Activated T-helper 17 cell treated with anti-CD3 and anti-CD28 coated beads, Interleukin-2, amount 50 U/mL, for 72 hours (primary cell): ENCODE measurements at regions not wholly inside any gene's neighbourhood (a gene's known extent, or its start where the extent isn't known, plus 50 kb on each side); places are given as distances from the start of the nearest gene placed in this dataset.

Experiments used
- ATAC-seq: fragments of 150-1000 bp; cut with Tn5 transposase; replicated peaks from 2 replicates; pipeline ENCODE4 v1.10.0; 2021; ENCODE audit warnings: mild to moderate bottlenecking, moderate library complexity
- H3K27ac Mint-ChIP-seq: one replicate; pipeline ENCODE4 v1.8.0; 2022; ENCODE audit warnings: mixed read lengths
- H3K27me3 Mint-ChIP-seq: one replicate; pipeline ENCODE4 v1.8.0; 2022; ENCODE audit warnings: mixed read lengths
- H3K36me3 Mint-ChIP-seq: one replicate; pipeline ENCODE4 v1.8.0; 2022; ENCODE audit warnings: low read depth, mild to moderate bottlenecking, mixed read lengths
- H3K4me1 Mint-ChIP-seq: one replicate; pipeline ENCODE4 v1.8.0; 2022; ENCODE audit warnings: mixed read lengths
- H3K4me3 Mint-ChIP-seq: one replicate; pipeline ENCODE4 v1.8.0; 2022; ENCODE audit warnings: mild to moderate bottlenecking, mixed read lengths
- H3K9me3 Mint-ChIP-seq: one replicate; pipeline ENCODE4 v1.8.0; 2022; ENCODE audit warnings: mixed read lengths

GRCh38 chr7:85773116-85773728 is 586.4 kb upstream of the SEMA3D start:
- no peaks in the 10 kb centered on the region for H3K36me3 Mint-ChIP-seq
- H3K9me3 Mint-ChIP-seq, result no peaks in the 10 kb centered on the region
- no peak for ATAC-seq
- H3K27ac Mint-ChIP-seq, result no peak overlapping the region
- H3K27me3 Mint-ChIP-seq, result no peaks in the 10 kb centered on the region
- H3K4me3 Mint-ChIP-seq, result no peak overlapping the region
- H3K4me1 Mint-ChIP-seq, result no peaks in the 10 kb centered on the region

DNA sequence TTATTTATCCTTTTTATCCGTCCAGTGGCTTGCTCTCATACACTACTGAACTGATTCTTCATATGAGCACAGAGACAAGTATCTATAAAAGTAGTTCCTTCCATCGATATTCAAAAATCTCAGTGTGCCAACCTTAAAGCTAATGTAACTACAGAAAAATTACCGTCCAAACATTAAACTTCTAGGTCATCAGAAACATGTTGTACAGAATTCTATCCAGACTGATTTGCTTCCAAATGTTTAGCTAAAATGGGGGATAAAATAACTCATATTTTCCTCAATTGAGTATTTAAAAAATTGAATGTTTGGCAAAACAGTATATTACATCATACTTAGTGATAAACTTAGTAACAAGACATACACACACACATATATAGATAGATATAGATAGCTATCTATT is 584.7 kb upstream of the SEMA3D start:
- Mint-ChIP-seq H3K4me1 (no peaks in the 10 kb centered on the region), H3K27ac (no peak overlapping the region)
- no peak for ATAC-seq

DNA sequence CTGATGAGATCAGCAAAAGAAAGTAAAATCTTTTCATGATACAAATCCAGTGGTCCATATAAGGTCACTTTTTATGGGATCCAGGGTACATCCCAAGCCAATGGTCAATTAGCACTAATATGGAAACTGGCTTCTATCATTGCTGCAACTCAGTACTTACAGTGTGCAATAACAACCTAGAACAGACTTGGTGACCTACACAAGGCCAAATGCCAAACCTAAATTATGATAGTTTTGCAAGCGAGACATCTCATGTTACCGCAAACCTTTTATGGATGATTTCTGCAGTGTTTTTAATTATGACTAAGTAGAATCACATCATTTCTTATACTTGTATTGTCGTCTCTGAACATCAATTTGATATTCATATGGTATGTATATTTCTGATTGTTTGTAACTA is 583.5 kb upstream of the SEMA3D start:
- H3K9me3 Mint-ChIP-seq, result no peaks in the 10 kb centered on the region
- no peaks in the 10 kb centered on the region for H3K36me3 Mint-ChIP-seq
- H3K4me1 Mint-ChIP-seq, result no peaks in the 10 kb centered on the region

More for the DNA sequence above, 584.7 kb upstream of the SEMA3D start:
- no peaks in the 10 kb centered on the region for H3K27me3 Mint-ChIP-seq
- H3K36me3 Mint-ChIP-seq, result no peaks in the 10 kb centered on the region
- no peak overlapping the region for H3K4me3 Mint-ChIP-seq
- H3K9me3 Mint-ChIP-seq, result no peaks in the 10 kb centered on the region

GRCh38 chr7:85765698-85766298 is 578.9 kb upstream of the SEMA3D start:
- Mint-ChIP-seq H3K9me3 (no peaks in the 10 kb centered on the region), H3K36me3 (no peaks in the 10 kb centered on the region), H3K4me3 (no peak overlapping the region), H3K27ac (no peak overlapping the region), H3K4me1 (no peaks in the 10 kb centered on the region), H3K27me3 (no peaks in the 10 kb centered on the region)
- ATAC-seq, result no peak

More for the DNA sequence above, 583.5 kb upstream of the SEMA3D start:
- ATAC-seq, result no peak
- no peak overlapping the region for H3K4me3 Mint-ChIP-seq
- H3K27ac Mint-ChIP-seq, result no peak overlapping the region
- H3K27me3 Mint-ChIP-seq, result no peaks in the 10 kb centered on the region

DNA sequence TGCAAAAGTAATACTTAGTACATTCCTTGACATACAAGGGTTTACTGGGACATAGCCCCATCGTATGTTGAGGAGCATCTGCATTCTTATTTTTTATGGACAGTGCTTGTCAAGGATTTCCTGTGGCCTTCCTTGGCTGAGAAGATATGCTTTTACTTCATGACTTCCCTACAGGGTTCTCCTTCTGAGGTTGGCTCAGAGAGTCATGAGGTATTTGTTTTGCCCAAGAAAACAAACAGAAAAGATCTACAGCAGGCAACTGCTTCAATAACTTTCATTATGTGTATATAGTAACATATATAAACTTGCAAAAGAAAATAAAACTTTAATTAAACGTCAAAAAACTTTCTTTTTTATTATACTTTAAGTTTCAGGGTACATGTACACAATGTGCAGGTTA is 577.2 kb upstream of the SEMA3D start:
- Mint-ChIP-seq H3K27ac (no peak overlapping the region), H3K27me3 (no peaks in the 10 kb centered on the region), H3K36me3 (no peaks in the 10 kb centered on the region), H3K4me1 (no peaks in the 10 kb centered on the region), H3K9me3 (peaks cover 3% of the 10 kb centered on the region), H3K4me3 (no peak overlapping the region)
- ATAC-seq, result no peak

DNA sequence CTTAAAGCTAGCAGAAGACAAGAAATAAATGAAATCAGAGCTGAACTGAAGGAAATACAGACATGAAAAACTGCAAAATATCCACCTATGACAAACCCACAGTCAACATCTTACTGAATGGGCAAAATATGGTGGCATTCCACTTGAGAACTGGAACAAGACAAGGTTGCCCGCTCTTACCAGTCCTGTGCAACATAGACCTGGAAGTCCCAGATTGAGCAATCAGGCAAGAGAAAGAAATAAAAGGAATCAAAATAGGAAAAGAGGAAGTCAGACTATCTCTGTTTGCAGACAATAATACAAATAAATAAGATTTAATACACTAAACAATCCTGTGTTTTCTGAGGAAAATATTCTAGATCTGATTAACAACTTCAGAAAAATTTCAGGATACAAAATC is 570.5 kb upstream of the SEMA3D start:
- no peaks in the 10 kb centered on the region for H3K36me3 Mint-ChIP-seq
- H3K9me3 Mint-ChIP-seq, result peaks cover 14% of the 10 kb centered on the region
- no peaks in the 10 kb centered on the region for H3K4me1 Mint-ChIP-seq
- ATAC-seq, result no peak
- H3K27ac Mint-ChIP-seq, result no peak overlapping the region
- H3K4me3 Mint-ChIP-seq, result no peak overlapping the region
- H3K27me3 Mint-ChIP-seq, result no peaks in the 10 kb centered on the region

DNA sequence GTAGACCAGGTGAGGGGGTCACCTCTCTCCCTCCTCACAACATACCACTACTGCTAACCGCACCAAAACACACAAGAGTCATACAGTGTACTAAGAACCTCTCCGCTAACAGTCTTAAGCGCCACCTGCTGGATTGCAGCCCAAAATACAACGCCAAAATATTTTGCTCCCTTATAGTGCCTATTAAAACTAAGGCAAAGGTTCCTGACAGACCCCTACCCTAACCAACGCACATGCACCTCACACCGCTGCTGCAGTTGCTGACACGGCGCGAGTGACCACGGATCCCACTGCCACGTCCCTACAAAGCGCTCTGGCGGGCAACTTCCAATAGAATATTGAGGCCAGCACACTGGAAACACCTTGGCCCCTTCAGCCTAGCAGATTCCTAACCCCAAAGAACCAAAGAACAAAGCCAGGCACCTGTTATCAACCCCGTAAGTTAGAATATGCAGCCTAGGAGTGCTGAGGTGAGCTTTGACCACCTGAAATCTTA is 563.6 kb upstream of the SEMA3D start:
- Mint-ChIP-seq H3K27ac (no peak overlapping the region), H3K4me1 (no peaks in the 10 kb centered on the region), H3K27me3 (no peaks in the 10 kb centered on the region), H3K4me3 (no peak overlapping the region), H3K36me3 (no peaks in the 10 kb centered on the region), H3K9me3 (peaks cover 17% of the 10 kb centered on the region)
- no peak for ATAC-seq

DNA sequence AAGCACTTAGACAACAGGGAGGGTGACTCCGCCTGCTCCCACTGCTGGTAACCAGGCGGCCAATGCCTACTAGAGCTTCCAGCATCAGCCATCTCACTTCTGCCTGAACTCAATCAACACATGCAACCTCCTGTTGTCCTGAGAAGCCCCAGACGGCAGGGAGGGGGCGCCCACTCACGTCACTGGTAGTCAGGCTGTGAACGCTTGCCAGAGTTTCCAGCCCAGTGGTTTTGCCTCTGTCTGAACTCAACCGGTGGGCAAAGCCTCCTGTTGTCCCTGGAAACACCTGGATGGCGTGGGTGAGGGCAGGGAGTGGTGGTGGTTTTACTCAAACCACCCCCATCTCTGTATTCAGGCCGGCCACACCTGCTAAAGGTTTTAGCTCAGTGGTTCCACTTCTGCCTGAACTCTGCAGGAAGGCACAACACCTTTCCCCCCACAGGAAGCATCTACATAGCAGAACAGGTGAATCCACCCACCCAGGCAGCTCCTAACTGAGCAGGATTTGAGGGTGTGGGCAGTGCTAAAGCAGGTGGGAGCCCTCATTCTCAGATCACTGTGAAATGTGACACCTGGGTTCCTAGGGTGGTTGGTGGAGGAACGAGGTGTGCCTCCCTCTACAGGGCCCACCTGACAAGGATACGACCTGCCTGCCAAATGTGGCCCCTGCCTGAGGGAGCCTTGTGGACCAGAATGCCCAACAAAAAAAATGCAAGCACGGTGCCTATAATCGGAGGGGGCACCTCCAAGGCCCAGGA is 563.0 kb upstream of the SEMA3D start:
- ATAC-seq, result no peak

GRCh38 chr7:85748861-85749260 is 562.0 kb upstream of the SEMA3D start:
- Mint-ChIP-seq H3K4me3 (no peak overlapping the region), H3K4me1 (no peaks in the 10 kb centered on the region), H3K27me3 (no peaks in the 10 kb centered on the region), H3K36me3 (no peaks in the 10 kb centered on the region), H3K27ac (no peak overlapping the region), H3K9me3 (peaks cover 8% of the 10 kb centered on the region)
- no peak for ATAC-seq

More for the DNA sequence above, 563.0 kb upstream of the SEMA3D start:
- no peaks in the 10 kb centered on the region for H3K4me1 Mint-ChIP-seq
- H3K9me3 Mint-ChIP-seq, result peaks cover 12% of the 10 kb centered on the region
- H3K4me3 Mint-ChIP-seq, result no peak overlapping the region
- no peak overlapping the region for H3K27ac Mint-ChIP-seq
- no peaks in the 10 kb centered on the region for H3K36me3 Mint-ChIP-seq
- H3K27me3 Mint-ChIP-seq, result no peaks in the 10 kb centered on the region

DNA sequence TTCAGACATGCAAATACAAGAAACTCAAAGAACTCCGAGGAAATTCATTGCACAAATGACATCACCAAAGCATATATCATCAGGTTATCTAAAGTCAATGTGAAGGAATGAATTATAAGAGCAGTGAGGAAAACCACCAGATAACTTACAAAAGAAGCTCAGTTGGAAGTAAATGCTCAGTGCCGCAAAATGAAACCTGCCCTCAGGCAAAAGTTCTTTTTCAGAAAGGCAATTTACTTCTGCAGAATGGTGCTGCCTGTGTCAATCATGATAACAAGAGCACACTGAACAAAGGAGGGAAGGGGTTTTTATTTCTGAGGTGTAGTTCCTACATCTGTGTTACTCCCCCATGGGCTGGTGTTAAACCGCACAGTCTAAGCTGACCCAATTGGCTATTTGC is 550.6 kb upstream of the SEMA3D start:
- no peak overlapping the region for H3K27ac Mint-ChIP-seq
- H3K9me3 Mint-ChIP-seq, result peaks cover 27% of the 10 kb centered on the region
- no peak overlapping the region for H3K4me3 Mint-ChIP-seq
- no peak for ATAC-seq
- no peaks in the 10 kb centered on the region for H3K27me3 Mint-ChIP-seq
- no peaks in the 10 kb centered on the region for H3K4me1 Mint-ChIP-seq
- H3K36me3 Mint-ChIP-seq, result no peaks in the 10 kb centered on the region

DNA sequence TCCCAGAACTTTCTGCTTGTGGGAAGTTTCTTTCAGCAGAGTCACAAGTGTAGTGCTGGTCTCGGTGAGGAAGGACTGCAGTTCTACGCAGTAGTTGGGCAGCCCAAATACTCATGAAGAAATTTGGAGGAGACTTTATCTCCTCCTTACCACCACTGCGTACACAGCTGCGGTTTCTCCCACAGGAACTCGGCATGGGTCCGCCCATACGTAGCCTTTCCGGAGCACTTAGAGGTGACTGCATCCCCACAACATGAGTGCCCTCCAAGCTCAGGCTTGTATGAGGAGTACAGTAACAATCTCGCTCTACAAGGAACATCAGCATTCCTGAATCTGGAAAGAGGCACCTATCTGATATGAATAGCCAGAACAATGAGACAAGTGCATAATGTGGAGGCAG is 549.2 kb upstream of the SEMA3D start:
- Mint-ChIP-seq H3K4me1 (no peaks in the 10 kb centered on the region), H3K36me3 (no peaks in the 10 kb centered on the region), H3K9me3 (peaks cover 32% of the 10 kb centered on the region), H3K27me3 (no peaks in the 10 kb centered on the region), H3K4me3 (no peak overlapping the region), H3K27ac (no peak overlapping the region)
- no peak for ATAC-seq

GRCh38 chr7:85734823-85735222 is 548.0 kb upstream of the SEMA3D start:
- H3K4me1 Mint-ChIP-seq, result no peaks in the 10 kb centered on the region
- ATAC-seq, result no peak
- H3K9me3 Mint-ChIP-seq, result peaks cover 31% of the 10 kb centered on the region
- no peaks in the 10 kb centered on the region for H3K36me3 Mint-ChIP-seq
- no peaks in the 10 kb centered on the region for H3K27me3 Mint-ChIP-seq
- H3K27ac Mint-ChIP-seq, result no peak overlapping the region
- no peak overlapping the region for H3K4me3 Mint-ChIP-seq

DNA sequence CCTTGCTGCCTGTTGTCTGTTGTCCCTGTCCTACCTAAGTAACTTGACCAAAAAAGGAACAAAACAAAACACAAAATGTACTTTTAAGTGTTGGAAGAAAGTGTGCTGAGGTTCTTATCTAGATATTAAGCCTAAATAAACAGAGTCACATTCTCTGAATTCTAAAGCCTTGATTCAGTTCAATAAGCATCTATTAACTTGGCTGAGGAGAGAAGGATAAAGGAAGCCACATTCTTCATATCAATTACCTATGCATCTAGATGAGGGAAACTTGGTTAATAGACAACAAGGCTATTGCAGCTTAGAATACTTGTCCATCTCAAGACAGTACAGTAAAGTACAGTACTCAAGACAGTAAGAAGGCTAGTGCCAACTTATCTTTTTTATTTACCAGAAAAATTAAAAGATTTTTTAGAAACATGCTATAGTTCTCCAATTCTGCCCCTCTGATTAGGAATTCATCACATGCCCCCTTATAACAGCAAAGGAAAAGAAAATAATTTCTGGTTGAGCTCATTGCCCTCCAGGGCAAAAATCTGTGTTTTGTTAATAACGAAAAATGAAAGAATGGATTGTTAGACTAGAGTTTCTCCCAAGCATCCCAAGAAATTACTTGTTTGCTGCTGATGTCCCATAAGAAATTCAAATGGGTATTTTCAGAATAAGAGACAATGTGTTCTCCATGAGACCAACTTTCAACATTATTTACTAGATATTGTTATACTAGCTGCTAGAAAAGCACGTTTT is 546.5 kb upstream of the SEMA3D start:
- peaks cover 26% of the 10 kb centered on the region for H3K9me3 Mint-ChIP-seq
- no peaks in the 10 kb centered on the region for H3K36me3 Mint-ChIP-seq
- no peak overlapping the region for H3K4me3 Mint-ChIP-seq
- no peaks in the 10 kb centered on the region for H3K27me3 Mint-ChIP-seq
- ATAC-seq, result no peak
- no peak overlapping the region for H3K27ac Mint-ChIP-seq
- no peaks in the 10 kb centered on the region for H3K4me1 Mint-ChIP-seq

- H3K27me3 Mint-ChIP-seq, result no peaks in the 10 kb centered on the region
- no peaks in the 10 kb centered on the region for H3K4me1 Mint-ChIP-seq
- H3K36me3 Mint-ChIP-seq, result no peaks in the 10 kb centered on the region
- no peak overlapping the region for H3K27ac Mint-ChIP-seq
- H3K9me3 Mint-ChIP-seq, result peaks cover 17% of the 10 kb centered on the region
- ATAC-seq, result no peak
- H3K4me3 Mint-ChIP-seq, result no peak overlapping the region
Measured at GRCh38 chr7:85730012-85730411, 543.2 kb upstream of the SEMA3D start.
